ENCODE measurements at regions not wholly inside any gene's neighbourhood (a gene's known extent, or its start where the extent isn't known, plus 50 kb on each side); places are given as distances from the start of the nearest gene placed in this dataset.

DNA sequence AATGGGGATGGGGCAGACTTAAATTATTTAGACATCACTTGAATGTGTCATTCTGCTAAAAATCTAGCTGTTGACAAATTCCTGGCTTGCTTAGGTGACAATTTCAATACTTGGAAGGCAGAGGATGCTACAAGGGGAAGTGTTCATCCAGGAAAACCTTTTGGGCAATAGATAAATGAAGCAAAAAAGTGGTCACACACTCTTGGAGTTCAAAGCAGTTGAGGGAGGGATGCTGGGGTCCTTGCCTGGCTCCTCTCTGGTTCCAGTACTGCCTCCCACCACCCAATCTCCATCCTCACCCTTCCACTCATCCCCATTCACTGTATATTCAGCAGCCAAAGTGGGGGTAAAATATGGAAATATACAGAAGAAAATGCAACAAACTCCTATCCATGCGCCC, 52.6 kb upstream of the FRMD4B start:
- Histone ChIP-seq H3K4me1 (ENCODE audit: low read length) (peaks cover 10% of the 10 kb centered on the region; the same call in 1 of the 2 replicates), H3K27ac (ENCODE audit: low read length) (no peak overlapping the region), H3K4me2 (ENCODE audit: low read length) (no peak overlapping the region), H2AFZ (ENCODE audit: low read depth, low read length) (no peak overlapping the region), H3K9ac (ENCODE audit: low read length) (no peak overlapping the region), H3K27me3 (ENCODE audit: low read depth, low read length) (peaks cover under 1% of the 10 kb centered on the region; the same call in 1 of the 2 replicates), H3K36me3 (replicated peaks; ENCODE audit: low read depth, low read length) (no peaks in the 10 kb centered on the region), H3K9me3 (ENCODE audit: insufficient read depth, low read length) (no peaks in the 10 kb centered on the region), H3K79me2 (ENCODE audit: low read length) (no peaks in the 10 kb centered on the region), H3K4me3 (ENCODE audit: low read length) (no peak overlapping the region), H4K20me1 (ENCODE audit: insufficient read depth, low read length) (no peaks in the 10 kb centered on the region)
- no peak for TF ChIP-seq EZH2phosphoT487 (IDR thresholded peaks at IDR 0.05; ENCODE audit: low read depth)
- TF ChIP-seq, protein P1, sequence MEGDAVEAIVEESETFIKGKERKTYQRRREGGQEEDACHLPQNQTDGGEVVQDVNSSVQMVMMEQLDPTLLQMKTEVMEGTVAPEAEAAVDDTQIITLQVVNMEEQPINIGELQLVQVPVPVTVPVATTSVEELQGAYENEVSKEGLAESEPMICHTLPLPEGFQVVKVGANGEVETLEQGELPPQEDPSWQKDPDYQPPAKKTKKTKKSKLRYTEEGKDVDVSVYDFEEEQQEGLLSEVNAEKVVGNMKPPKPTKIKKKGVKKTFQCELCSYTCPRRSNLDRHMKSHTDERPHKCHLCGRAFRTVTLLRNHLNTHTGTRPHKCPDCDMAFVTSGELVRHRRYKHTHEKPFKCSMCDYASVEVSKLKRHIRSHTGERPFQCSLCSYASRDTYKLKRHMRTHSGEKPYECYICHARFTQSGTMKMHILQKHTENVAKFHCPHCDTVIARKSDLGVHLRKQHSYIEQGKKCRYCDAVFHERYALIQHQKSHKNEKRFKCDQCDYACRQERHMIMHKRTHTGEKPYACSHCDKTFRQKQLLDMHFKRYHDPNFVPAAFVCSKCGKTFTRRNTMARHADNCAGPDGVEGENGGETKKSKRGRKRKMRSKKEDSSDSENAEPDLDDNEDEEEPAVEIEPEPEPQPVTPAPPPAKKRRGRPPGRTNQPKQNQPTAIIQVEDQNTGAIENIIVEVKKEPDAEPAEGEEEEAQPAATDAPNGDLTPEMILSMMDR (IDR thresholded peaks at IDR 0.05; ENCODE audit: low read depth, low read length): no peak

DNA sequence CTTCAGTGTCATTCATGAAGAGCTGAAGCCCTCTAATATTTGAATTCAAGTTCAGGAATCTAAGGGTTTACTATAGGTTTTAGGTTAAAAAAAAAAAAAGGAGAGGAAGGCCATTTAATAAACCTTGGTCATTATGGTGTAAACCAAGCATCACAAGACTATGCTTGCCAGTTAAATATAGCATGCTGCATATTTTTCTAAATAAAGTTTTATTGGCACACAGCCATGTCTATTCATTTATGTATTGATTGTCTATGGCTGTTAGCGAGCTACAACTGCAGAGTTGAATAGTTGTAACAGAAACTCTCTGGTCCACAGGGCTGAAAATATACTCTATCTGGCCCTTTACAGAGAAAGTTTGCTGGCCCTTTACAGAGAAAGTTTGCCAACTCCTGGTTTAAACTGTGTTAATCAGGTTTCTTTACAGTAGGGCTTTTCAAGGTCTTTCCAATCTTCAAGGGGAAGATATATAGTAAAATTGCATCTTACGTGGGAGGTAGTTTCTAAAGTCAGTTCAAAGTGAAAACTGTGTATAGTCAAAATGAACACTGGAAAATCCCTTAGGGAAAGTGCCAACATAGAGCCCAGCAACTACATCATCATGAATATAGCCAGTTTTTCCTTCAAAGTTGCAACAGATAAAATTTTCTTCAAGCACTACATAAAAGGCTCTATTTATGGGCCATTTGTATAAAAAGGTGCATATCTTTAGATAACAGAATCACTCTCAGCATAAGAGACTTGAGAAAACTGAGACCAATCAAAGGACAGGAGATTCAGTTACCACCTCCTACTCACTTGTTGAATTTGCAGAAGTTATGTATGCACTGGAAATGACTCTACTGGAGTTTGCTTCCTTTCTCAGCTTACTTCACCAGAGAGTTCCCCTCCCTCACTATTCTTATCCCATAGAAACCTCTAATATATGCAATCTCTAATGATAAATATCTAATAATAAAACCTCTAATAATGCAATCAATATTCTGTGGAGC, 49.7 kb upstream of the FRMD4B start:
- no peak overlapping the region for H3K27ac ChIP-seq (ENCODE audit: low read length)
- H2AFZ ChIP-seq (ENCODE audit: low read depth, low read length): no peak overlapping the region
- H3K9ac ChIP-seq (ENCODE audit: low read length): no peak overlapping the region
- no peaks in the 10 kb centered on the region for H4K20me1 ChIP-seq (ENCODE audit: insufficient read depth, low read length)
- no peaks in the 10 kb centered on the region for H3K9me3 ChIP-seq (ENCODE audit: insufficient read depth, low read length)
- H3K4me1 ChIP-seq (ENCODE audit: low read length): peaks cover 5% of the 10 kb centered on the region; the same call in 1 of the 2 replicates
- no peak overlapping the region for H3K4me3 ChIP-seq (ENCODE audit: low read length)
- H3K36me3 ChIP-seq (replicated peaks; ENCODE audit: low read depth, low read length): no peaks in the 10 kb centered on the region
- H3K27me3 ChIP-seq (ENCODE audit: low read depth, low read length): peaks cover 21% of the 10 kb centered on the region
- TF ChIP-seq, protein P1 (IDR thresholded peaks at IDR 0.05; ENCODE audit: low read depth, low read length): no peak
- TF ChIP-seq EZH2phosphoT487 (IDR thresholded peaks at IDR 0.05; ENCODE audit: low read depth): no peak
- H3K4me2 ChIP-seq (ENCODE audit: low read length): no peak overlapping the region
- no peaks in the 10 kb centered on the region for H3K79me2 ChIP-seq (ENCODE audit: low read length)

All from OCI-LY3 (cell line).